Esophagus (tissue), 2 donors: ENCODE measurements at regions not wholly inside any gene's neighbourhood (a gene's known extent, or its start where the extent isn't known, plus 50 kb on each side); places are given as distances from the start of the nearest gene placed in this dataset.

Experiments
- H3K27ac ChIP-seq, 2 donors: one replicate each; pipeline ENCODE4 v1.5.1; 2013; ENCODE audit warnings: low read depth in 2 of 2, mild to moderate bottlenecking in 2 of 2, inconsistent platforms in 1 of 2, low read length in 1 of 2, moderate library complexity in 1 of 2
- H3K27me3 ChIP-seq, 2 donors: one replicate each; pipeline ENCODE4 v1.6.1; 2013; ENCODE audit warnings: low read length in 2 of 2, control low read depth in 1 of 2, mild to moderate bottlenecking in 1 of 2; ENCODE audit not compliant: insufficient read depth in 2 of 2, control insufficient read depth in 1 of 2
- H3K36me3 ChIP-seq, 2 donors: one replicate each; pipeline ENCODE4 v1.6.1; 2013; ENCODE audit warnings: low read length in 1 of 2; ENCODE audit not compliant: control insufficient read depth in 2 of 2, insufficient read depth in 2 of 2
- H3K4me1 ChIP-seq, 2 donors: one replicate each; pipeline ENCODE4 v1.6.1; 2013; ENCODE audit warnings: low read length in 1 of 2; ENCODE audit not compliant: control insufficient read depth in 2 of 2, insufficient read depth in 2 of 2
- H3K4me3 ChIP-seq, 2 donors: one replicate each; pipeline ENCODE4 v1.5.1; 2013; ENCODE audit warnings: low read length in 2 of 2, mild to moderate bottlenecking in 2 of 2, low read depth in 1 of 2, moderate library complexity in 1 of 2
- H3K9me3 ChIP-seq, 2 donors: one replicate each; pipeline ENCODE4 v1.6.1; 2013; ENCODE audit warnings: mild to moderate bottlenecking in 2 of 2, low read depth in 1 of 2, low read length in 1 of 2, moderate library complexity in 1 of 2; ENCODE audit not compliant: control insufficient read depth in 2 of 2, insufficient read depth in 1 of 2
- WGBS, 2 donors: extraction: QIAGEN DNeasy Blood & Tissue Kit; methylation state at CpG; one replicate each; pipeline ENCODE4 v1.1.7; 2013; 5-methylcytosine and 5-hydroxymethylcytosine counted together
- donor health status: healthy with polysubstance abuse.
- donor health status: Bipolar disorder and iron deficiency.

DNA sequence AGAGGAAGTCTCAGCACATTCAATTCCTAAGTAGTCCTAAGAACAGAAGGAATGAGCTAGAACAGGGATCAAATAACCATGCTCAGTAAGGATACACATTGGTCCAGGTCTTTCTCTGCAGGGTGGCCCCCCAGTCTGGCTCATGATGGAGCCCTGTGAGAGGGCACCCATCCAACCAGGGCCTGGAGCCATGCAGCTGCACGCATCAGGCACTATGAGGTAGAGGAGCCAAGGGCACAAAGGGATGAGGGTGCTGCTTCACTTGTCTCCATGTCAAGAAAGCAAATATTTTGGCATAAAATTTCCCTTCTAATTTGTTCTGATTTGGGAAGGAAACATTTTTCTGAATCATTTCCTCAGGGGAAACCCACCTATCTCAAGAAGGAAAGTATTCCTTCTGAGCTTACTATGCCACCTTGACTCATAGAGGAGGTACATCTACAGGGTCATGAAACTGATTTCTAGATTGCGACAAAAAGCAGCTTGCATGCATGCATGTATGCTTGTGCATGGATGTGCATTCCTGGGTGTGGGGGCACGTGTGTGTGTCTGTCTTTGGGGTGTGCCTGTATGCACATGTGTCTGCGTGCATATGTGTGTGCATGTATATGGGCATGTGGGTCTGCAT lies 600.3 kb downstream of the MID1IP1 start:
- Histone ChIP-seq H3K27ac (no peak overlapping the region), H3K9me3 (no peaks in the 10 kb centered on the region), H3K36me3 (no peaks in the 10 kb centered on the region), H3K4me3 (no peak overlapping the region), H3K4me1 (peaks cover 0 to 2% of the 10 kb centered on the region in 2 donors), H3K27me3 (no peaks in the 10 kb centered on the region)
- 82 to 86% methylated on average over 4 of the region's 4 CpGs for WGBS, 2 donors

DNA sequence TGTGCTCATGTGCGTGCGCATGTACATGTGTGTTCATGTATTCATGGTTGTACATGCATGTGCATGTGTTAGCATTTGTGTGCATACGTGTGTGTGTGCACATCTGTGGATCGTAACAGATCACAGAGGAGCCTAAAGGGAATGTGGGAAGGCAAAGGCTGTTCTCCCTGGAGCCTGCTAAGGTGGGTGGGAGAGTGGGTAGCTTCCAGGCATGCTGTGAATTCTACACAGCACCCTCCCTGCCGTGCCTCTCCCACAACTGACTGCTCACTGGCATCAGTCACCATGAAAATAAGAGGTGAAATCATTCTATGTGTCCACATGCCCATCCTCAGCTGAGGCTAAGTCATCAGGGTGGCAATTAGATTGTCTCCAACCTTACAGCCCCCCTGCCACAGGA lies 600.9 kb downstream of the MID1IP1 start:
- Histone ChIP-seq H3K4me3 (no peak overlapping the region), H3K9me3 (no peaks in the 10 kb centered on the region), H3K27ac (no peak overlapping the region), H3K4me1 (peaks cover 0 to 2% of the 10 kb centered on the region in 2 donors), H3K27me3 (no peaks in the 10 kb centered on the region), H3K36me3 (no peaks in the 10 kb centered on the region)
- 78 to 90% methylated on average over 5 of the region's 5 CpGs for WGBS, 2 donors

DNA sequence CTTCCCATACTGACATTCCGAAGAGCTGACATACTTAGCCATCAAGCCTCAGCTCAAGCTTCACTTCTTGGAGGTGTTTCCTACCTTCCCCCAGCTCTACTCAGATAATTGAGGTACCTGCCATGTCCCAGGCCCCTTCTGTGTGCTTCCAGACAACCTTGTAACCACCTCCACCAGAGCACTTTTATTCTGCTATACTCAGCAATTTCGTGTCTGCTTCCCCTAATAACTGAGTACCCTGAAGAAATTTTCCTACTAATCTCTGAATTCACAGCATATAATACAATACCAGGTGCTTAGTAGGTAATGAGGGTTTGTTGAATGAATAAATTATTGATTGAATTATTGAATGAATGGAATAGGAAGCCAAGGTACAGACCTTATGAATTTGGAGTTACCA lies 605.5 kb downstream of the MID1IP1 start:
- WGBS, 2 donors = 71 to 88% methylated on average over 2 of the region's 2 CpGs
- Histone ChIP-seq H3K4me1 (peaks cover 0 to 2% of the 10 kb centered on the region in 2 donors), H3K27ac (no peak overlapping the region), H3K9me3 (no peaks in the 10 kb centered on the region), H3K36me3 (no peaks in the 10 kb centered on the region), H3K4me3 (no peak overlapping the region), H3K27me3 (no peaks in the 10 kb centered on the region)

DNA sequence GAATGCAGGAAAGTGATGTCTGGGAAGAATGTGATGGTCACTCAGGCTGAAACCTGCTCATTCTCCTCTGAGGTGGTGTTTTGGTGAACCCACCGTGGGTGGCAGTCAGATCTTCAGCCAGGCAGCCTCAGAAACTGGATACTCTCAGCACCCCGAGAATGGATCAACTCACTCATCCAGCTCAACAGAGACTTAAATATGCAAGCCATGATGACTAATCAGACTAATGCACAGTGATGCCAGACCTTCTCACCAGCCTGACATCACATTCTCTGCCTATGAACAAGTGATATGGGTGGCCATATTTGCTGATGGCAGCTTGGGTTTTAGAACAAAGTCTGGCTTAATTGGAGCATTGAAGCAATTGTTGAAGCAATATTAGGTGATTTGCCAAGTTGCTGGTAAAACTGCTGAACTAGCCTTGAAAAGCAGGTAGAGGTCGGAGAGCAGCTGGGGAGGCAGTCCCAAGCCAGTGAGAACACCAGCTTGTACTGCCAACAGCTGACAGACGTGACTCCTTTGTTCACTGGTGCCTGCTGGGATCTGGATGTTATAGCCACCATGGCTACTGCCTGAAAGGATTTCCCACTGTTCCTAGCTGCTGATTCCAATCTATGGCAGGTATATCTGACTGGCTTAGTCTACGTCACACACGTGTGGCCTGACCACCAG lies 608.1 kb downstream of the MID1IP1 start:
- no peaks in the 10 kb centered on the region for H3K36me3 ChIP-seq
- H3K27me3 ChIP-seq = no peaks in the 10 kb centered on the region
- 68 to 80% methylated on average over 6 of the region's 6 CpGs for WGBS, 2 donors
- H3K9me3 ChIP-seq = no peaks in the 10 kb centered on the region
- H3K4me3 ChIP-seq = no peak overlapping the region
- H3K27ac ChIP-seq = no peak overlapping the region
- no peaks in the 10 kb centered on the region for H3K4me1 ChIP-seq

DNA sequence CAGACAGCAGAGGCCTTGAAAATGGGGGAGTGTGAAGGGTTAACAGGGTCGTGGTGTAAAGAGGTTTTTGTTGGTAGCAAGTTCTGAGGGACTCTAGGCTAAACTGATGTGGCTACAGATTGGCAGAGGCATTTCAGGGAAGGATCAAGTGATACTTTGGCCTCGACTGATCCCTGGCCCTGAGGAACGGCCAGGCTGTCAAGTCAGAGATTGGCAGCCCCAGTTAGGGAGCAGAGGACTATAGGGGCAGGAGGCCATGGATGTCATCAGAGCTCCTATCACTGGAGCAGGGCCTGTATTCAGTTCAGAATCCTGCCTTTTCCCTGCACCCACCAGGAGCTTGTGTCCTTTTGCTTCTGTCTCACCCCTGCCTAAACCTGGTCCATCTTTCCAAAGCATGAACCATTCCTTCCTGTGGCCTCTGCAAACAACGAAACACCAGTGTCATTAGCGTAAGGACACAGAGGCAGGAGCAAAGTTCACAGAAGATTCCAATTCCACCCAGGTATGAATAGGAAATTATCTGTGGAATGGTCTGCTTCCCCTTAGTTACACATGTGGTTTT lies 613.1 kb downstream of the MID1IP1 start:
- H3K4me3 ChIP-seq = no peak overlapping the region
- H3K9me3 ChIP-seq = no peaks in the 10 kb centered on the region
- H3K27me3 ChIP-seq = no peaks in the 10 kb centered on the region
- no peaks in the 10 kb centered on the region for H3K4me1 ChIP-seq
- 61 to 82% methylated on average over 5 of the region's 5 CpGs for WGBS, 2 donors
- no peak overlapping the region for H3K27ac ChIP-seq
- H3K36me3 ChIP-seq = no peaks in the 10 kb centered on the region

DNA sequence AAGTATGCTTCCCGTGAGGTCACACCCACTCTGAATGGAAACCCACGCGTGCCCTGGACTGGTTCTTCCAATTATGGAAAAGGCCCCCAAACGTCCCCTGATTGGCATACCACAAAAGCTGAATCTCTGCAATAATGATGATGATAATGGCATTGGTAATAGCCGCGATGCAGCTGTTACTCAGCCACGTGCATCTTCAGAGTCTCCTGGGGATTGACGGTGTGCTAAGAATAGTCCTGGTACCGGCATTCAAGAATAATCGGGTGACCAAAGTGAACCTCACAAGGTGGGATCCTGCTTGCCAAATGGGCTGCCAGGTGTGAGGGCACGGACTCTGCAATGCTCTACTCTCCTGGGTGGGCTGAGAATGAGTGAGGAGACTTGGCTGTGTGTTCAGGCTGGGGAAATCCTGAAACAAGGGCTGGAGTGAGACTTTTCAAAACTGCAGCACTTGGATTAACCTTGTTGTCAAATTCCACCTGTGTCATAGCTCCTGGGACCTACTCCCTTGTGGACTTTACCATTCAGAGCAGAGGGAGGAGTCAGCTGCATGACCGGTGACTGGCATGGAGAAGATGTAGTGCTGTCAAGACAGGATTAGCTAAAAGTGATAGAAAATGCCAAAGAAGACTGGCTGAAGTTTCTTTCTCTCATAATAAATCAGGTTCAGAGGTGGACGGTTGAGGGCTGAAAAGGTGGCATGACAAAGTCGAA lies 615.4 kb downstream of the MID1IP1 start:
- 81 to 88% methylated on average over 14 of the region's 14 CpGs for WGBS, 2 donors
- H3K27me3 ChIP-seq = no peaks in the 10 kb centered on the region
- no peak overlapping the region for H3K4me3 ChIP-seq
- no peak overlapping the region for H3K27ac ChIP-seq
- no peaks in the 10 kb centered on the region for H3K9me3 ChIP-seq
- H3K36me3 ChIP-seq = no peaks in the 10 kb centered on the region
- H3K4me1 ChIP-seq = no peaks in the 10 kb centered on the region

DNA sequence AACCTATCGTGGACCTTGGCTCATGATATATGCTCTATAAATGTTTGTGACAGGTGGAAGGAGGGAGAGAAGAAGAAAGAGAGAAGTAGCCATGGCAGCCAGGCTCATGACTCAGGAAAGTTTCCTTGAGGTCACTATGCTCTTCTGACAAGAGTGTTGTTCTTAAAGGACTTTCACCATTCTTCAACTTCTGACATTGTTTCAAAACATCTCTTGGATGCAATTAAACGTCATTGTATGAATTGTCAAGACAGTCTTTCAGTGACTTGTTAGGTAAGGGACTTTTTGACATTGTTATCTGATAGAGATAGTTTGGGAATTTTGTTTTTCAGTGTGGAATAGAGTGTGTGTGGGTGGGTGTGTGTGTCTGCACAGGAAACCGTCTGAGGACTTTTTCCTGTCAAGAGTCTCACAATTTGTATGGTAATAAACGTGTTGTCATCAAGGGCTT lies 617.0 kb downstream of the MID1IP1 start:
- Histone ChIP-seq H3K36me3 (no peaks in the 10 kb centered on the region), H3K4me3 (no peak overlapping the region), H3K9me3 (no peaks in the 10 kb centered on the region), H3K27me3 (no peaks in the 10 kb centered on the region), H3K27ac (no peak overlapping the region), H3K4me1 (no peaks in the 10 kb centered on the region)
- WGBS, 2 donors = 34 to 46% methylated on average over 4 of the region's 4 CpGs

DNA sequence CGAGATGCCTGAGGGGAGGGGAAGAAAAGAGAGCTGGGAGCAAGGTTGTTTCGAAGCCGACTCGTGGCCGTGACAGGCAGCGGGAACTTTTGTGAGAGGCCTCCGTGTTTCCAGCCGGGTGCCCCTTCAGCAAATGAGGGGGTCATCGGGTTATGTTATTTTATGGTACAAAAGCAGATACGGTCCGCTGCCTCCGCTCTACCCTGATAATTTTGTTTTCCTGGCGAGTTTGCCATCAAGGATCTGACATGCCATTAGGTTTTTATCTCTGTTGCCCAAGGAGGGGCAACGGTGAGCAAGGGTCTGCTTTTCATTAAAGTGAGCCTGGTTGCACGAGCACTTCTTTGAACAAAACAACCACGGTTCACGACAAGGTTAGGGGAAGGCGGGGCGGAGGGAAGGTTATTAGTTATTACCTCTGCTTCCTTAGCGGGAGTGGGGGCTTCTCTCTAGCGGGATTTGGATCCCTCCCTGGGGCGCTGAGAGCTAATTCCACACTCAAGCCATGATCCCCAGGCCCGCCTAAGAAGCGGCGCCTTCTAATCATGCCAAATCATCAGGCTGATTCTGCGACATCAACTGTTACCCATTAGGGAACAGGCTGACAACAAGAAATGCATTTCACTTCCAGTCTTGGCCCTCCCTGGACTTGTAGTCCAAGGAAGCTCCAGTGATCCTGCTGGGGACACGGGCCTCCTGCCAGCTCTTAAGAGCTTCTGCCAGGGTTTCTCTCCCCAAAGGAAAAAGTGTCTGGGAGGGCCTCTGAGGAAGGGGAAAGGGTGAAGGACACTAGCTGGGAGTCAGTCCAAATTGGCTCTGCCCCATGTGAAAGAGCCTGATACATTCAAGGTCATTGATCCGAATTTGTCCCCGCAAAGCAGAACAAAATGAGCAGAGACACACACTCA lies 617.7 kb downstream of the MID1IP1 start:
- Histone ChIP-seq H3K36me3 (no peaks in the 10 kb centered on the region), H3K27ac (no peak overlapping the region), H3K4me3 (no peak overlapping the region), H3K4me1 (no peaks in the 10 kb centered on the region), H3K27me3 (no peaks in the 10 kb centered on the region), H3K9me3 (no peaks in the 10 kb centered on the region)
- 64 to 73% methylated on average over 29 of the region's 29 CpGs for WGBS, 2 donors

DNA sequence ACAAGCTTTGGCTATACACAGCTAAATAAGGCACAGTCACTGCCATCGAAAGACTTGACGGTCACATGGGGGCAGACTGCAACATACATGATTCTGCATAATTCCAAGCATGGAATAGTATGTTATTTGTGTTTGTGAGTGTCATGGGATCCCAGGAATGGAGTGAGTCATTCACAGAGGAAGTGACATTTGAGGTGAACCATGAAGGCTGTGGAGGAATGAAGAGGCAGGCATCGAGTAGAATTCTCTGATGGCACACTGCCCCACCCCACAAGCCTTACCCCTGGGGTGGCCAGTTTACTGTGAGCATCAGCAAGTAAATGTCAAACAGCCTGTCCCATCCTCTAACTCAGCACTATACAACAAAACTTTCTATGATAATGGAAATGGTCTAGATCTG lies 619.7 kb downstream of the MID1IP1 start:
- H3K4me3 ChIP-seq = no peak overlapping the region
- H3K27me3 ChIP-seq = no peaks in the 10 kb centered on the region
- no peaks in the 10 kb centered on the region for H3K9me3 ChIP-seq
- no peaks in the 10 kb centered on the region for H3K4me1 ChIP-seq
- no peaks in the 10 kb centered on the region for H3K36me3 ChIP-seq
- WGBS, 2 donors = 74 to 84% methylated on average over 3 of the region's 3 CpGs
- H3K27ac ChIP-seq = no peak overlapping the region
